Panc1 (cell line): ENCODE measurements at regions not wholly inside any gene's neighbourhood (a gene's known extent, or its start where the extent isn't known, plus 50 kb on each side); places are given as distances from the start of the nearest gene placed in this dataset.

Experiments
- CTCF ChIP-seq: fragments of 450-650 bp; IDR thresholded peaks from 2 replicates; pipeline ENCODE4 v1.5.1; 2017; ENCODE audit warnings: mild to moderate bottlenecking
- POLR2AphosphoS5 ChIP-seq: IDR thresholded peaks from 2 replicates; pipeline ENCODE4 v1.6.1; 2012; ENCODE audit warnings: mild to moderate bottlenecking, low read depth, low read length, moderate library complexity
- SIN3A ChIP-seq: IDR thresholded peaks from 2 replicates; pipeline ENCODE4 v1.6.1; 2012; ENCODE audit warnings: low read depth, mild to moderate bottlenecking, low read length, moderate library complexity, borderline replicate concordance; ENCODE audit not compliant: insufficient read depth
- TCF7L2 ChIP-seq: IDR thresholded peaks from 2 replicates; pipeline ENCODE4 v1.6.1; 2011; ENCODE audit warnings: mild to moderate bottlenecking, low read depth, low read length, inconsistent platforms

- TF ChIP-seq CTCF (no peak), POLR2AphosphoS5 (no peak), SIN3A (no peak), TCF7L2 (no peak)
These were observed 374.9 kb upstream of the CNTN4 start for GRCh38 chr3:1723726-1724125.
